ENCODE measurements at regions not wholly inside any gene's neighbourhood (a gene's known extent, or its start where the extent isn't known, plus 50 kb on each side); places are given as distances from the start of the nearest gene placed in this dataset.

DNA sequence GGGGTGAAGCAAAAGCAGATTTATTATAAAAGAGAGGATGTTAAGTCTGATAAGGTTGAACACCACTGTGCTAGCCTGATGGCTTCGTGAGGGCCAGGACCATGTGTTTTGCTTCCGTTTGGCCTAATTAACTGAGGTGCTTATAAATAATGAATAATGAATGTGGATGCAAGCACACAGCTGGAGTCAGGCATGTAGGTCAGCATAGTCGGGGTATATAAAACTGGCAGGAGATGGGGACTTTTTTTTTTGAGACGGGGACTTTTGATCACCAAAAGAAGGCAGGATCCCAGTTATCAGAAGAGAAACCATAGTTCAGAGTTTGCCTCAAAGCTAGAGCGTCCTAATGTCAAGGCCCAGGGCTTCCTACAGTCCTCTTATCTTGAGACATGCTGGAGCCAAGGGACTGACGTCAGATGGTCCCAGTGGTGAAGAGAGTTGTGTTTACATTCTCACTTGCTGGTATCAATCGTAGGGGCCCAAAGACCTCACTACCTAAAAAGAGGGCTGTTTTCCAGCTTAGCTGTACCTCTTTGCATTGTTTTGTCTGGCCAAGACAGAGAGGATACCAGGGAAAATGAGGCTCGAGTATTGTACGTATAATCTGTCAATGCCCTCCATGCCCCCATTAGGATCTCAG is 50.4 kb downstream of the RTL9 start:
- no peak overlapping the region for H3K27ac ChIP-seq
- intact Hi-C loops (cut with DNase I): loop anchor here (5.0 kb wide), 1 partner anchor 252 kb away; no protein-coding TSS in a partner anchor
- DNase-seq: peak in 2 of 4 donors; percentile 17 to 47

GRCh38 chrX:110409925-110410324 is 51.3 kb downstream of the RTL9 start:
- H3K4me3 ChIP-seq: no peak overlapping the region
- no peaks in the 10 kb centered on the region for H3K36me3 ChIP-seq (replicated peaks in 1 of 2; ENCODE audit: insufficient read depth in 1 of 2, low read depth in 2 of 2)
- no peak for TF ChIP-seq POLR2A (IDR thresholded peaks at IDR 0.05)
- TF ChIP-seq CTCF (IDR thresholded peaks at IDR 0.05): no peak
- no peak for ATAC-seq
- intact Hi-C loops (cut with DNase I): loop anchor here (5.0 kb wide), 1 partner anchor 253 kb away; no protein-coding TSS in a partner anchor
- H3K27me3 ChIP-seq: no peaks in the 10 kb centered on the region
- H3K9me3 ChIP-seq: no peaks in the 10 kb centered on the region
- no peaks in the 10 kb centered on the region for H3K4me1 ChIP-seq
- H3K27ac ChIP-seq: no peak overlapping the region
- 64 to 66% methylated on average over 1 to 6 of the region's 6 CpGs for WGBS, 2 donors
- DNase-seq: peak in 1 of 4 donors; percentile 4

More for the DNA sequence above, 50.4 kb downstream of the RTL9 start:
- ATAC-seq: no peak
- TF ChIP-seq CTCF (IDR thresholded peaks at IDR 0.05): no peak
- TF ChIP-seq POLR2A (IDR thresholded peaks at IDR 0.05): no peak
- Histone ChIP-seq H3K4me1 (no peaks in the 10 kb centered on the region), H3K9me3 (no peaks in the 10 kb centered on the region), H3K27me3 (no peaks in the 10 kb centered on the region), H3K4me3 (no peak overlapping the region), H3K36me3 (replicated peaks in 1 of 2; ENCODE audit: insufficient read depth in 1 of 2, low read depth in 2 of 2) (no peaks in the 10 kb centered on the region)
- 53 to 68% methylated on average over 9 of the region's 9 CpGs for WGBS, 2 donors

- H3K36me3 ChIP-seq (replicated peaks in 1 of 2; ENCODE audit: insufficient read depth in 1 of 2, low read depth in 2 of 2): no peaks in the 10 kb centered on the region
- ATAC-seq (peak; percentile 63), DNase-seq (peak in 3 of 4 donors; percentile 17 to 62 (median 57))
- no peak overlapping the region for H3K27ac ChIP-seq
- WGBS, 2 donors: 14 to 43% methylated on average over 5 of the region's 5 CpGs
- no peak overlapping the region for H3K4me3 ChIP-seq
- H3K9me3 ChIP-seq: no peaks in the 10 kb centered on the region
- no peaks in the 10 kb centered on the region for H3K4me1 ChIP-seq
- intact Hi-C loops (cut with DNase I): no loop called here
- TF ChIP-seq POLR2A (IDR thresholded peaks at IDR 0.05) (no peak), CTCF (IDR thresholded peaks at IDR 0.05) (no peak)
- no peaks in the 10 kb centered on the region for H3K27me3 ChIP-seq
Measured at GRCh38 chrX:110410603-110411002, 52.0 kb downstream of the RTL9 start.

GRCh38 chrX:110412971-110413726 is 54.5 kb downstream of the RTL9 start:
- 18 to 23% methylated on average over 18 of the region's 18 CpGs for WGBS, 2 donors
- Histone ChIP-seq H3K27ac (no peak overlapping the region), H3K27me3 (no peaks in the 10 kb centered on the region), H3K36me3 (replicated peaks in 1 of 2; ENCODE audit: insufficient read depth in 1 of 2, low read depth in 2 of 2) (no peaks in the 10 kb centered on the region), H3K4me3 (no peak overlapping the region), H3K9me3 (no peaks in the 10 kb centered on the region), H3K4me1 (no peaks in the 10 kb centered on the region)
- TF ChIP-seq CTCF (IDR thresholded peaks at IDR 0.05): peak; percentile 61 to 84 (median 69)
- no peak for TF ChIP-seq POLR2A (IDR thresholded peaks at IDR 0.05)
- intact Hi-C loops (cut with DNase I): no loop called here
- ATAC-seq (peak; percentile 78), DNase-seq (peak; percentile 66 to 81 (median 72))

Measured in body of pancreas (tissue), 4 donors.